H1 (cell line): ENCODE measurements at regions not wholly inside any gene's neighbourhood (a gene's known extent, or its start where the extent isn't known, plus 50 kb on each side); places are given as distances from the start of the nearest gene placed in this dataset.

Experiments
- HDAC6 ChIP-seq: IDR thresholded peaks from one replicate; pipeline ENCODE4 v1.7.1; 2012; ENCODE audit warnings: low read depth, mild to moderate bottlenecking, inconsistent platforms, low read length, moderate library complexity
- RAD21 ChIP-seq, 2 experiments: IDR thresholded peaks in 1 of 2; conservative IDR thresholded peaks in 1 of 2; 2 replicates each; pipeline ENCODE4 v1.6.1; 2011; ENCODE audit warnings: low read depth in 2 of 2, low read length in 2 of 2, improper control_type of control experiment in 1 of 2, inconsistent platforms in 1 of 2, mild to moderate bottlenecking in 1 of 2, moderate library complexity in 1 of 2
- SIN3A ChIP-seq, 2 experiments: IDR thresholded peaks in 1 of 2; conservative IDR thresholded peaks in 1 of 2; 2 replicates each; pipeline ENCODE4 v1.6.1; 2011 to 2012; ENCODE audit warnings: low read length in 2 of 2, improper control_type of control experiment in 1 of 2, low read depth in 1 of 2, mild to moderate bottlenecking in 1 of 2

- no peak for TF ChIP-seq RAD21 (IDR thresholded peaks at IDR 0.05 in 1 of 2, conservative IDR thresholded peaks at IDR 0.05 in 1 of 2; ENCODE audit: low read depth in 2 of 2, low read length in 2 of 2)
- no peak for TF ChIP-seq SIN3A (conservative IDR thresholded peaks at IDR 0.05 in 1 of 2, IDR thresholded peaks at IDR 0.05 in 1 of 2; ENCODE audit: low read depth in 1 of 2, low read length in 2 of 2)
- TF ChIP-seq HDAC6 = no peak
These were observed 187.9 kb upstream of the GRIN2B start (continued) for GRCh38 chr12:14169281-14169680.
